Erythroblast (primary cell): ENCODE measurements at regions not wholly inside any gene's neighbourhood (a gene's known extent, or its start where the extent isn't known, plus 50 kb on each side); places are given as distances from the start of the nearest gene placed in this dataset.

Experiments used
- GATA1 ChIP-seq: IDR thresholded peaks from 2 replicates; pipeline ENCODE4 v1.6.1; 2011; ENCODE audit warnings: low read depth, mild to moderate bottlenecking, control low read depth, low read length, moderate library complexity
- POLR2A ChIP-seq: IDR thresholded peaks from 2 replicates; pipeline ENCODE4 v1.6.1; 2011; ENCODE audit warnings: mild to moderate bottlenecking, low read length

DNA sequence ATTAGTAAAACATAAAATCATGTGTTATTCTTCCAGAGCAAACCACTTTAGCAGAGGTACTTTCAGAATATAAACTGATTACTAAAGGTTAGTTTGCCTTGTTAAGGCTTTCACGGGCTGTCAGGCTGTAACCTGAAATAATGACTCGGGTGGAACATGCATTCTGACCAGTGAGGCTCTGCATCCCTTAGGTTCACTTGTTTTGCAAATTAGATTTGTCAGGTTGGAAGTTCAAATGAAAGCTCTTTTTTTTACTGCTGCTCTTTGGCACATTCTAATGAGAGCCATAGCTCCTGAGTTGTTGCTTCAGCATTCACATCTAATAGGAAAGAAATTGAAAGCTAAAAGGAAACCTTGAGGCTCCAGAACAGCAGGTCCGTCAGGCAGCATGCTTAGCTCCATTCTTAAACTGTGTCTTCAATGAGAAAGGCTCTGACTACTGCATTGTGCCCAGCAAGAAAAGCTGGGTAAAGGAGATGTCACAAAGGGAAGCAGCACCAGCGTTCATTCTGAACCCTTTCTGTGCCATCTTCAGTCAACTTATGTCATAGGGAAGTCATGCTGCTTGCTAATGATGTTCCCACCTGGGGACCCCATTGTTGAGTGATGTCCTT lies 445.5 kb upstream of the FBXO33 start:
- TF ChIP-seq POLR2A (no peak), GATA1 (no peak)
